Stimulated activated CD4-positive, alpha-beta T cell treated with anti-CD3 and anti-CD28 coated beads, Interleukin-4, amount 100 ng/mL, for 48 hours (primary cell): ENCODE measurements at regions not wholly inside any gene's neighbourhood (a gene's known extent, or its start where the extent isn't known, plus 50 kb on each side); places are given as distances from the start of the nearest gene placed in this dataset.
"Not testable (repeated sequence)": the region's sequence is repeated elsewhere in the genome, so short reads cannot be mapped to it uniquely, and the experiment has no call there.

Source experiments
- DNase-seq, 2 donors: peaks; one replicate each; pipeline ENCODE4 v3.0.0-alpha.2; 2020; ENCODE audit warnings: low read depth in 2 of 2

DNA sequence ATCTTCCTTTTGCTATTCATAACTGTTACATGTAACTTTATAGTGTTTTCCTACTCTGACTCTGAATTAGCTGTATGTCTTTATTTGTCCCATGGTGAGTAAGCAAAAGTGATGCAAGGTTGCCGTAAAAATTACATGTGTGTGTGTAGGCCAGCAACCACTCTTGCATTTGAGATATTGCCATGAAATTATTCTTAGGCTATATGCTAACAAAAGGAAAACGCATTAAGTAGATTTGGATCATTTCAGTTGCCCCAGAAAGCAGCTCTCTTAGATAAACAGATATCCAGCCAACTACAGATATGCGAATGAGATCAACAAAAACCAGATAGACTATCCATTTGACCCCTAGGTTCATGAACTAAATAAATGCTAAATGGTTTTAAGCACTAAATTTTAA is 73.6 kb downstream of the CYLC2 start:
- DNase-seq, result no peak

DNA sequence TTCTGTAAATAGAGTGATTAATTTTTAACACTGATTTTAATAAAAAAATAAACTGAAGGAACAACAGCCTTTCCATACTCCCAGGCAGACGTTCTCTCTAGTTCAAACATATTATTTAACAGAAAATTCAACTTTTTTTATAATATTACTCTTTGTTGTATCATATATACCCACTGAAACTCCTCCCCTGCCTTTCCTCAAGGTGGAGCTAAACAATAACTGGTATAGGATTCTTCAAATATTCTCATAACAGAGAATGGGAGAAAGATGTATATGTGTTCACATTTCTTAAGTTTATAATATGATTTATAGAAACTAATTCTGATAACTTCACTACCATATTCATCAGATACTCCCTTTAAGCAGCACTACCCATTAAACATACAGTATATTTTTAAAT is 83.4 kb downstream of the CYLC2 start:
- no peak for DNase-seq

DNA sequence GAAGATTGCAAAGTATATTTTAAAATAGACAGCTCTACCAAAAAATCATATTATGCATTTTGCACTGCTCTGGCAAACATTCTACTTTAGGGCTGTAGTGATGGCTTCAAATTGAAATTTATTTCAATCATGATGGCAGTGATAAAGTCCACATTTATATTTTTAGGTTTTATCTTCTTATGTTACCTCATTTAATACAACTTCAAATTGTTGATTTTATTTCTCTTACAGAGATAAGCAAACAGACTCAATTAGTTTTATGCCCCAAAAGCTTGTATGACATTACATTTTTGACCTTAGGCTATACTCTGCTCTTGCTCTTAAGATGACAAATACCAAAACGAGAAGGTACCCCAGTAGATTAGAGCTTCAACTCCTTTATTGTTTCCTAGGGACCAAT is 87.4 kb downstream of the CYLC2 start:
- DNase-seq, result no peak

DNA sequence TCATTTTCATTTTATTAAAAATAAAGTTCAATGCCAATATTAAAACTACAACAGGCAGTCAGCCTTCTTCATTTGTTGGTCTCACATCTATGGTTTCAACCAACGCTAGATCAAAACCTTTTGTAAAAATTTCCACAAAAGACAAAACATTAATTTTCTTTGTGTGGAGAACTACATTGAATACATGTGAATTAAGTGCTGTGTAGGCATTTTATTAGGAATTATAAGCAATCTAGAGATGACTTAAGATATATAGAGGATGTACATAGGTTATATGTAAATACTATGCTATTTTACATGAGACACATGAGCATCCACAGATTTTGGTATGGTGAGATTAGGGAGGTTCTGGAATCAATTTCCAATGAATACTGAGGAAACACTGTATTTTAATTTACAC is 94.2 kb downstream of the CYLC2 start:
- DNase-seq, result no peak

DNA sequence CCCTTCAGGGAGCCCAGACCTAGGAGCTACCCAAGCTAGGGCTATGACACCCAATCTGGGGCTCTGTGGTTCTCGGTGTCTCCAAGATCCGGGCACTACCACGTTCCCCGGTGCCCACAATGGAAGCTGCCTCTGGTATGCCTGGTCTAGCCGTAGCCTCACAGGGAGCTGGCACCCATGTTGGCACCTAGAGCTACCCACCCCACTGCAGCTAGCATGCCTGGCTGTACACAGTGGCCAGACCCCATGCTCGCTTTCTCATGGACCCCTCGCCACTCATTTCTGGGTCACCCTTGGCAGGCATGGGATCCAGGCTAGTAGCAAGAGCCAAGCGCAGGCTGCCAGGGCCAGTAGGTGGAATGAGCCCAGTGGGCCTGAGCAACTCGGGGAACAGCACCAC is 109.0 kb downstream of the CYLC2 start:
- no peak for DNase-seq

DNA sequence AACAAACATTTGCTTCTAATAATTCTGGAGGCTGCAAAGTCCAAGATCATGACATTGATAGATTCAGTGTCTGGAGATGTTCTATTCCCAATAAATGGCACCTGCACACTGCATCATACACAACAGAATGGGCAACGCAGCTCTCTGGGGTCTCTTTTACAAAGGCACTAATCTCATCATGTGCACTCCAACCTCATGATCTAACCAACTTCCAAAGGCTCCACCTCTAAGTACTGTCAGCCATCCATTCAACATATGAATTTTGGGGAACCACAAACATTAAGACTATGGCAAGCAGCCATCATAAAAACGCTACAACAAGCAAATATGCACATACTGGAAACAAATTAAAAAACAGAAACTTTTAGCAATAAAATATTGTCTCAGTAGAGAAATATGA is 121.1 kb downstream of the CYLC2 start:
- DNase-seq, result no peak

DNA sequence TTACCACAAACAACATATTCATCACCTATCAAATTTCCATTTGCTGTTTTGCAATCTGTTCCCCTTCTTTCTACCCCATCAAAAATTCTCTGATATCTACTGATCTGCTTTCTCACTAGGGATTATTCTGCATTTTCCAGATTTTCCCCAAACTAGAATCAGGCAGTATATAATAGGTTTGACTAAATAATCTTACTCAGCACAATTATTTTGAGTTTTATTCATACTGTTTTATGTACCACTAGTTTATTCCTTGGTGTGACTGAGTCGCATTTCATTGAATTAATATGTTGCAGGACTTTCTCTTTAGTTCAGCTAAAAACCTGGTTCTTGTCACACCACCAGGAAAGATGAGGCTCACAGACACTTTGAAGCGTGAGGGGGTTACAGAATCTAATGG is 131.4 kb downstream of the CYLC2 start:
- DNase-seq, result no peak

DNA sequence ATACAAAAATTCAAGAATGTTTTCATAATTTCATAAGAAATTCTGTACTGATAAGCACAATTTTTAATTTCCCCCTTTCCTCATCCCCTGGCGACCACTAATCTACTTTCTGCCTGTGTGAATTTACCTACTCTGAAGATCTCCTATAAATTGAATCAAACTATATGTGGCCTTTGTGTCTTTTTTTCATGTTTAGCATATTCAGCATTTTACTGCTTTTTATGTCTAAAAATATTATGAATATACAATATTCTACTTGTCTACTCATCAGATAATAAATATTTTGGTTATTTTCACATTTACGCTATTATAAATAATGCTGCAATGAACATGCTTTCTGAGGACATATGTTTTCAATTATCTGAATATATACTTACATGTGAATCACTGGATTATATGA is 144.8 kb downstream of the CYLC2 start:
- DNase-seq, result no peak

DNA sequence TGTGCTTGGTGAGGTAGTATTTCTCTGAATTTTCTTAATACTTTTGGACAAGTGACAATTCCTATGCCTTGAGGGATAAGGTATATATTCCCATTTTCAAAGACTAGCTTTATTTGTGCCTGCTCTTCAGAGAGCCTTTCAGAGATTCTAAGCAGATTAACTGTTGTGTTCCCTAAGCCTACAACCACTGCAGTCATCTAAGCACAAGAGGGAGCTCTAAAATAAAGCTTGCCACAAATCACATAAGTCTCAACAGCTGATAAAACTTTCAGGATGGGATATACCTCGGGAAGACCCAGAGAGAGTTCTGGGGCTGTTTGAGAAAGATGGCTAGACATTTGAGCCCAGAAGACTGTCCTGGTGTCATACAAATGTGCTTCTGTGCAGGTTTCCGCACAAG is 157.3 kb downstream of the CYLC2 start:
- DNase-seq, result no peak

DNA sequence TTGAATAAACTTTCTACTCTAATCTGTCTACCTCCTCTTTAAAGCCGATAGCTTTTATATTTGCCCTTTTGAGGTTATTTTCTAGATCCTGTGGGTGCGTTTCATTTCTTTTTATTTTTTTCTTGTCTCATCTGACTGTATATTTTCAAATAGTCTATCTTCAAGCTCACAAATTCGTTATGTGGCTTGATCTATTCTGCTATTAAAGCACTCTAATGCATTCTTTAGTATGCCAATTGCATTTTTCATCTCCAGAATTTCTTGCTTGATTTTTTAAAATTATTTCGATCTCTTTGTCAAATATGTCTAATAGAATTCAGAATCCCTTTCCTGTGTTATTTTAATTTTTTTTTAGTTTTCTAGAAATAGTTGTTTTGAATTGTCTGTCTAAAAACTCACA is 172.4 kb downstream of the CYLC2 start:
- no peak for DNase-seq

DNA sequence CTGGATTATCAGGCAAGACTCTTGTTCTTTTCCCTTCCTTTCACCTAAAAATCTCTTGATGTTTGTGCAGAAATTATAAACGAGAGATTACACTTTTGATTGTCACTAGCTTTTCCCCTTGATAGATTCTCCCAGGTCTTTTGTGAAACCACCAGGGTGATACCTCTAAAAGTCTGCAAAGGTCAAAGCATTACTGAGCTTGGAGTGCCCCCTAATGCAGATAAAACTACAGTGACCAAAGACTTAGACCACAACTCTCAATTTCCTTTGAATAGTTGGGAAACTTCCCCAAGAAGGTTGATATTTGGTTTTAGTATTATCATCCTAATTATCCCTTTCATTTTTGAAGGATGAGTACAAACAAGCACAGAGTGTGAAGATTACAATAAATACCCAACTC is 173.1 kb downstream of the CYLC2 start:
- DNase-seq, result no peak

DNA sequence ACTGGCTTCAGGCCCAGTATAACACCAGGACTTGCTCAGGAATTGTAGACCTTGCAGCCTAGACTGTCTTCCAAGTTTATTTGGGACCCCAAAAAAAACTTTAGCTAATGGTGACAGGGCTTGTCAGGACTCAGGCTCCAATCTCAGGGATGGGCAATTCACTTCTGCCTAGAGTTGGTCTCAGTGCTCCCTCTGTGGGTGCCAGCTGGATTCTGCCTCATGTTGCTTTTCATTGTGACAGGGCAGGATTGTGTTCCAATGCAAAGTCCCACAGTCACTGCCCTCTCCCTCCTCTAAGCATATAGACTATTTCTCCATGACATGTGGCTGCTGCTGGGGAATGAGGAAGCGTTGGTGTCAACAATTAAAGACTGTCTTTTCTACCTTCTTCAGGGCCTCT is 174.7 kb downstream of the CYLC2 start:
- no peak for DNase-seq

DNA sequence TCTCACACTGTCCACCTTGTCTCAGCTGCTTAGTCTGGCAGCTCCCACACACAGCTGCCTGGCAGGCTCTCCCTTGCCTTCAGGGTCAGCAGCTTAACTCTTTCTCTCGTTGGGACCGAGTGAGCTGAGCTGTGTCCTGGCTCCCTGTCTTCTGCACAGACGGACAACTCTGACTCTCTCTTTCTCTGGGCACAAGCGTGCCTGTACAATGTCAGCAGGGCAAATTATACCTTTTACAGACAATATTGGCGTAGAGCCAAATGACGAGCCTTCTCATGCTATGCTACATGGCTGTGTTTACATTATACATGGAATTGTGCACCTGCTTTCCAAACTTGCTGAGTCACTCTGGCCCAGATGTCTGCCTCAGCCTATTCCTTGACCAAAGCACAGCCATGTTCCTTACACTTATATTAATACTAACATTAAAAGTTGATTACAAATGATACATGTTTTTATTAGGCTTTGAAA is 188.6 kb downstream of the CYLC2 start:
- DNase-seq, result no peak

DNA sequence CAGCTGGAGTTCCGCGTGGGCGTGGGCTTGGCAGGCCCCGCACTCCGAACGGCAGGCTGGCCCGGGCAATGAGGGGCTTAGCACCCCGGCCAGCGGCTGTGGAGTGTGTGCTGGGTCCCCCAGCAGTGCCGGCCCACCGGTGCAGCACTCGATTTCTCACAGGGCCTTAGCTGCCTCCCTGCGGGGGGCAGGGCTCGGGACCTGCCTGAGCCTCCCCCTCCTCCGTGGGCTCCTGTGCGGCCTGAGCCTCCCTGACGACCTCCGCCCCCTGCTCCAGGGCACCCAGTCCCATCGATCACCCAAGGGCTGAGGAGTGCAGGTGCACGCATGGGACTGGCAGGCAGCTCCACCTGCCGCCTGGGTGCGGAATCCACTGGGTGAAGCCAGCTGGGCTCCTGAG is 191.8 kb downstream of the CYLC2 start:
- DNase-seq, result no peak

DNA sequence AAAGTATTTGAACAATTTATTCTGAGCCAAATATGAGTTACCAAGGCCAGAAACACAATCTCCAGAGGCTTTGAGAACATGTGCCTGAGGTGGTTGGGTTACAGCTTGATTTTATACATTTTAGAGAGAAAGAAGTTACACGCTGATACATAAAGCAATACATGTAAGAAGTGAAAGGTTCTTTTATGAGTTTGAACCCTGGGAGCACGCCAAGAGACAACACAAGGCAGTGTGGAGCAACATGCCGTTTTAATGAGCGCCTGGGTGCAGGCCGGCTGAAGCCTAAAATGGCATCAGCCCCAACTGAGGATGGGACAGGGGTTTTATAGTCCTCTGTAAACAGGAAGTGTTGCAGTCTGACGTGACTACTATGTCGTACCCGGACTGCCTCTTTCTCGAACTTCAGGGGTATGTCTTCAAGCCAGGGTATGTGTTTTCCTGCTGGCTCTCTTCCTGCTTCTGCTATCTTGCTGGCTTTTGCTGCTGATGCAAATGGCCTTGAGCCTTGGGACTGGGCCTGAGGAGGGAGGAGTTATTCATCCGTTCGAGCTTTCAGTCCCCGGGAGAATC is 193.7 kb downstream of the CYLC2 start:
- DNase-seq, result no peak

DNA sequence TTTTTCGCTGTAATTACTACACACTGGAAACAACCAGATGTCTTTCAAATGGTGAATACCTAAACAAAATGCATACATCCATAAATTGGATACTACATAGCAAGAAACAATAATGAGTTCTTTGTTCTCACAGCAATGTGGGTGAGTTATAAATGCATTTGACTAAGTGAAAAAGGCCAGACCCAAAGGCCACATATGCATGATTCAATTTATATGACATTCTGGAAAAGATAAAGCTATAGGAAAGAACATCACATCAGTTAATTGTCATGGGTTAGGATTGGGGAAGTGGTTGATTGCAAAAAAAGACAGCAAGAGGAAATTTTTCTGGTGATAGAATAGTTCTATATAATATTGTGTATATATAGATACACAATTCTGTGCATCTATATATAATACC is 198.9 kb downstream of the CYLC2 start:
- DNase-seq, result no peak

DNA sequence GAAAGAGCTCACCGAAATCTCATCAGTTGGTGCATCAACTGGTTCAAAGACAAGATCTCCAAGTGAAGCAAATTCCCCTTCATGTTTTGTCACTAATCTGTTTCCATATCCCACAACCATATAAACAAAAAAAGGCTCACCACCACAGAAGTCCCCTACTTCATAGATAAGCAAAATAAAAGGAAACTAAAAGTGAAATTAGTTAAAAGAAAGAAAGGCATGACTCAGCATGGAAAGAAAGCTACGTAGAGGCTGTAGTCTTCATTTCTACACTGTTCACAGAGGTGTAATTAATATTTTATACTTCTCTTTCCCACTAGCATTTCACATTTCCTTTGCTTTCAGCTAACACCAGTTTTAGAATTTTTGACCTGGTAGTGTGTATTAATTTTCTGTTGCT is 208.0 kb downstream of the CYLC2 start:
- DNase-seq, result no peak

DNA sequence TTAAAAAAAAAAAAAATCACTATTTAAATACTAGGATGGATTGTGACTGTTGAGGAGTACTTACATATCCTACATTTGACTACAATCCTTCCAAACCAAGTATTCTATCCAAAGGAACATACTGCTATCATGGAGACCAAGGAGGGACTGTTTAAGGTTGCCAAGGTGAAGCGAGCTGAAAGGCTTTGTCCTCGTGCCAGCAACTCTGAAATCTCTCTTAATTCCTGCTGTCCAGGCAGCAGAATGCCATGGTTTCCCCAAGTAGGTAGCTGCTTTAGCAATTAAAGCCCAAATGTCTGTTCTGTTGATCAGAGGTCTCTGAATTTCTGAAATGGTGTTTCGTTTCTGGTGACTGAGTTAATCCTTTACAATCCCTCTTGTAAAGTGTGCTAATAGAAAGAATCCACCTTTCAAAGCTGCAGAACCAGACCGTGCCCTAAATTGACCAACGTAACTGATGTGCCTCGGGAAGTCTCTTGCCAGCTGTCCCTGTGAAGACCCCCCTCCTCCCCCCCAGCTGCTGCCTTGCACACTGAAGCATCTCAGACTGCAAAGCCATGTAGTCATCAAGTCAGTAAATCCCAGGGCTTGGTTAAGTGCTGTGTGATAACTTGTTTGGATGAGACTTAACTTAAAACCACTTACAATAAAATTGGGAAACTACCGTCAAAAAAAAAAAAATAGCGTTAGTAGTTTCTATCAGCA is 210.9 kb downstream of the CYLC2 start:
- DNase-seq, result not testable (repeated sequence)

DNA sequence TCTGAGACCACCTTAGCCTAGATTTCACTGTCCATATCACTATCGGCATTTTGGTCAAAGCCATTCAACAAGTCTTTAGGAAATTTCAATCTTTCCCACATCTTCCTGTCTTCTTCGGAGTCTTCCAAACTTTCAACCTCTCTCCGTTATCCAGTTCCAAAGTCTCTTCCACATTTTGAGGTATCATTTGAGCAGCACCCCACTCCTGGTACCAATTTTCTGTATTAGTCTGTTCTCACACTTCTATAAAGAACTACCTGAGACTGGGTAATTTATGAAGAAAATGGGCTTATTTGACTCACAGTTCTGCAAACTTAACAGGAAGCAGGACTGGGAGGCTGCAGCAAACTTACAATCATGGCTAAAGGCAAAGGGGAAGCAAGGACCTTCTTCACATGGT is 215.5 kb downstream of the CYLC2 start:
- no peak for DNase-seq

DNA sequence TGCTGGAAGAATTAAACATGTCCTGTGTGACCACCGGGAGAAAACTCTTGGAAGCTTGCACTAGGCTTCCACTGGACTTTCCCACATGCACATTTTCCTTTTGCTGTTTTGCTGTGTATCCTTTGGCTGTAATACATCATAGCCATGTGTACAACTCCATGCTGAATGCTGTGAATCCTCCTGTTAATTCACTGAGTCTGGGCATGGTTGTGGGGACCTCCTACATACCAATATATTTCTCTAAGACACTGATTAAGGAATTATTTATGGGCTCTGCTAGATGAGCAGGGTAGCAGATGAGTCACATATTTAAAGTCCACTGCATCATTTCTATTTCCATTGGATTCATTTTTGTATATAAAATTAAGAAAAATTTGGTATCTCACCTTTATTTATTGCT is 220.1 kb downstream of the CYLC2 start:
- DNase-seq, result no peak

DNA sequence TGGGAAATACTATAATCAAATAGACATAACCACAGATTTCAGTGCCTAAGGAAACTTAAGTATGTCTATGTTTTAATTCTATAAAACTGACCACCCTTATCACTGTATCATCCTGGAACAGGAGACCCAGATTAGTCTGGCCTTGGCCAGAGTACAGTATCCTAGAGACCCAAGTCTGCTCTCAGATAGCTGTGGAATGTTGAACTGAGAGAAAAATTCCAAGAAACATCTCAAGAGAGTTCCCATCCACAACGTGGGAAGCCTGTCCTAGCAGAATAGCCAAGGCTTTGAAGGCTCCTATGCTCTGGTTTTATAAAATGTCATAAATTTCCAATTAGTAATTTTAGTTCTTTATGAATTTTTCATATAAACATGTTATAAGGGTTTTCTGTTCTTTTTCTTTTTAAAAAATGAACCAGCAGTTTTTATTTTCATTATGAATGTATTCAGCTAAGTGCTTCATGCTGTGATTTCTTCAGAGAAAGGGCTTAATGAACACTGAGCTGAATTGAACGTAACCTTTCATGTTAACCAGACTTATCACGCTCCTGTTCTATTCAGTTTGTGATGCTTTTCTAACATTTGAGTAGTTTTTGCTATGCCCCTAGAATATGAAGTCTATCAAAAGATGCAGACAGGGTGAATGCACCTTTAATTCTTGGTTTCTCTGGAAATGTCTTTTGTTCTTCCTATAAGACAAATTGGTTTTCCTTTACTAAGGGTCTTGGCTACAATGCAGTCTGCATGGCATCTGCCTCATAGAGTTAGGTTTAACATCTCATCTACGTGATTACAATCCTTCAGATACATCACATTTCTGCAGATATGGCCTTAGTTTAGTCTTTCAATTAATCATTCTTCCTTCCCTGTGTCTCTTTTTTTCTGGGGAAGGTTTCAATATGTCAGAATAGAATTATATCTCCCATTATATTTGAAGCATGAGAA is 230.8 kb downstream of the CYLC2 start:
- no peak for DNase-seq

DNA sequence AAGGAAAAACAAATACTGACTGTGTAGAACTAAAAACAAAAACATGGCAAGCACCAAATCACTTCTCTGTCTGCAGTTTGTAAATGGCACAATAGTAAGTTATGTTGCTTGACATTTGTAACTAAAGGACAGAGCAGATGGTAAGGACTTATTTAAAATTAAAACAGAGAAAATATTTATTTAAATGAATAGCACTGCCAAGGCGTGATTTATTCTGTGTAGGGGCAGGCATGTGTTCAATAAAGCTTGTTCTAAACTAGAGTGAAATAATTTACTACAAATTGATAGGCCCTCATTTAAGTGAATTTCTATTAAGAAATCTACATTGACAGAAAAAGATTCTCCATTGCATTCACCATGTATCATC is 231.5 kb downstream of the CYLC2 start:
- DNase-seq, result no peak

DNA sequence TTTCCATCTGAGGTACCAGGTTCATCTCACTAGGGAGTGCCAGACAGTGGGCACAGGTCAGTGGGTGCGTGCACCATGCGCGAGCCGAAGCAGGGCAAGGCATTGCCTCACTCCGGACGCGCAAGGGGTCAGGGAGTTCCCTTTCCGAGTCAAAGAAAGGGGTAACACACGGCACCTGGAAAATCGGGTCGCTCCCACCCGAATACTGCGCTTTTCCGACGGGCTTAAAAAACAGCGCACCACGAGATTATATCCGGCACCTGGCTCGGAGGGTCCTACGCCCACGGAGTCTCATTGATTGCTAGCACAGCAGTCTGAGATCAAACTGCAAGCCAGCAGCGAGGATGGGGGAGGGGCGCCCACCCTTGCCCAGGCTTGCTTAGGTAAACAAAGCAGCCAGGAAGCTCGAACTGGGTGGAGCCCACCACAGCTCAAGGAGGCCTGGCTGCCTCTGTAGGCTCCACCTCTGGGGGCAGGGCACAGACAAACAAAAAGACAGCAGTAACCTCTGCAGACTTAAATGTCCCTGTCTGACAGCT is 242.5 kb downstream of the CYLC2 start:
- not testable (repeated sequence) for DNase-seq
